Left ventricle myocardium superior (tissue), 1 donor: ENCODE measurements at regions not wholly inside any gene's neighbourhood (a gene's known extent, or its start where the extent isn't known, plus 50 kb on each side); places are given as distances from the start of the nearest gene placed in this dataset.

Experiments used
- ATAC-seq: fragments of 200-7000 bp; cut with Tn5 transposase; one replicate; pipeline ENCODE4 v1.9.1; 2020; ENCODE audit warnings: mild to moderate bottlenecking, moderate library complexity
- DNase-seq: peaks from one replicate; pipeline ENCODE4 v3.0.0-alpha.2; 2020
- intact Hi-C: fragments of 100-400 bp; cut with micrococcal nuclease; formaldehyde crosslinking; loops from one replicate; pipeline ENCODE4 v1.11.0; 2022
- donor health status: DM: no; HTN: yes; CAD: no; lungs with severe emphysema.

DNA sequence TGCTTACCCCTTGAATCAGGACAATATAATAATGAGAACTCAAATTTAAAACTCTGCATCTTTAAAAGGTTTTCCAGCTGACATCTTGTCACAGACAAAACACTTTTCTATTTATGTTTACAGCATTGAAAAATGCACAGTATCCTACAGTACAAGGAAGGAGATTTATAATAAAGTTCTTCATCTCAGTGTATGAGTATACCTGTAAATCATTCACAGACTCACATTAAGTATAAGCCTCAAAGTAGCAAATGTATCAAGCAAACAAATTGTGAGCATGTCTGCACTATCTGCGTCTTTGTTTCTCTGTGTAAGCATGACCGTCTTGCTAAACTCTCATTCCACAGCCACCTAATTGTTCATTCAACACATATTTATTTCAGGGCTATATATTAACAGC is 52.8 kb downstream of the PPP1R2C start:
- intact Hi-C loops, result no loop called here
- ATAC-seq, result no peak
- no peak for DNase-seq

DNA sequence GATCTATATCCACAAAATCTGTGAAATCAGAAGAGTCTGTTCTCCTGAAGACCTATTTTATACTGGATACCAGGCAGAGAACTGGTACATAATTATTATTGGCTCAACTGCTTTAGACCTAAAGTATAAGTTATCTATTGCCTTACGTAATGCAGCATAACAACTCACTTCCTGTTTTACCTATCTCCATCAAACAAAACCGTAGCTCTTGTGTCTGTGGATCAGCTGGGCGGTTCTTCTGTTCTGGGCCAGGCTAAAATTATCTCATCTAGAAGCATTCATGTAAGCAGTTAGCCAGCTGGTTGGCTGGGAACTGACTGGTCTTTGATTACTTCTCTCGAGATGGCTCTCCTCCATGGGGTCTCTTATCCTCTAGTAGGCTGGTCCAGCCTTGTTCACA is 57.8 kb downstream of the PPP1R2C start:
- ATAC-seq (no peak), DNase-seq (no peak)
- intact Hi-C loops, result no loop called here

DNA sequence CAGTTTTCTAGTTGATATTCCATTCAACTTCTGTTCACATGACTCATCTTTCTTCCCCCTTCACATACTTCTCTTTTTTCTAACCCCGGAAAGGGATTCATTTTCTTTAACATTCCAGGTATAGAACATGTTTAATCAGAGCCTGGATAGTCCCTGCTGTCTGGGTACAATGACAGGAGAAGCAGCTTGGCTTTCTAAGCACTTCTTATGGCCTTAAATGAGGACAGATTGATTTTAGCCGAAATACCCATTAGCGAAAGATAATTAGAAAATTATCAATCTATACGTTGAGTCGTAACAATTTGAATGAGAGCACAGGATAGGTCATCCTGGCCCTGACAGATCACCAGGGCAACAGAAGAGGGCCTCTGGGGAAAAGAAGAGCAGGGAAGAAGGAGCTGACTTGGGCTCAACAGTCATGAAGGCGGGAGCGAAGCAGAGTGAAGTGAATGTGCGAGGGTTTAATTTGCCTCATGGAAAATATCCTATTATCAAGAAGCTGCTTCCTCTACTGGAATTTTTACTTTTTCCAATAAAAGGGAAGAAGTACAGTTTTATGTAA is 62.2 kb downstream of the PPP1R2C start:
- no peak for ATAC-seq
- DNase-seq, result no peak
- intact Hi-C loops, result no loop called here

DNA sequence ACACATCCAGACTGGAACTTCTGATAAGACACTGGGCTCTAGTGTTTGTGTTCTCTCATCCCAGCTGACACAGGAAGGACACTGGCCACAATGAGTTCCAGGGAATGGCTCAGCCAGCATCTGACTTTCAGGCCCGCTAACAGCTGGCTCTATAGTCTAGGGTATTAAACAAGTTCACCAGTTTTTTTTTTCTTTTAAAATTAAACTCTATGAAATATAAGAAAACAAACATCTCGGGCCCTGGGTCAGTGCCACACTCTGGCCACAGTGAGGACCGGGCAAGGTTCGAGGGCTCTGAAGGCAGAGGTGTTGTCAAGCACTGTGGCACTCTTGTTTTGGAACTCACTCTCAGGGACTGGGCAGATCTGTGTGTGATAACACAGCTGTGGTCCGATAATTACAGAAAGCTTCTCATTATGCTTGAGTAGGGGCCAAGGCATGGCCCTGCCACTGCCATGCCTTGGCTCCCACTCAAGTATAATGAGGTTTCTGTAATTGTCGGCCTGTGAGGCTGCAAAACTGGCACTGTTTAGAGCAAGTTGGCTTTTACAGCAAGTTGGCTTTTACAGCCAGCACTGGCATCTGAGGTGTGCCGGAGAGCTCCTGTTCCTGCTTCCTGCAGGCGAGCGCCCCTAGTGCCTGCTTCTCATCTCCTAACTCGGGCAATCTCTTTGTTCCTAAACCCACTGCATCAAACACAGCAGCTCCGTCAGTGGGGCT is 62.8 kb downstream of the PPP1R2C start:
- intact Hi-C loops, result no loop called here
- ATAC-seq, result peak; percentile 43
- peak; percentile 39 for DNase-seq

DNA sequence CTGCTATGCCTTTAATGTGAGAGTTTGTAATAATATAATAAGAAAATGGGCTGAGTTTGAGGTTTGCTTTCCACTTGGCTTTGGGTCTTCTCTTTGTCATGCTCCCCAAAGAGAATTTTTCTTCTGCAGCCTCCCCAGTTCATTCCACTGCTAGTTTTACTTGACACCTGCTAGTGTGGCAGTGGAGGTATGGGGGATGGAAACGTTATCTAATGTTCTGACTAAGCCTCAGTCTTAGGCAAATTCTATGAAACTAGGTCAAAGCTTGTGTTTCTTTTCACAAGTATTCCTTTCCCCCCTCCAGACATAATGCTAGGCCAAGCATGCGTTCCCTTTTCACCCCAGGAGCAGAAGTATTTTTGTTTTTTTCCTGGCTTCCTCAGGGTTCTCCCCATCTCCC is 67.5 kb downstream of the PPP1R2C start:
- no peak for DNase-seq
- intact Hi-C loops, result no loop called here
- ATAC-seq, result no peak

DNA sequence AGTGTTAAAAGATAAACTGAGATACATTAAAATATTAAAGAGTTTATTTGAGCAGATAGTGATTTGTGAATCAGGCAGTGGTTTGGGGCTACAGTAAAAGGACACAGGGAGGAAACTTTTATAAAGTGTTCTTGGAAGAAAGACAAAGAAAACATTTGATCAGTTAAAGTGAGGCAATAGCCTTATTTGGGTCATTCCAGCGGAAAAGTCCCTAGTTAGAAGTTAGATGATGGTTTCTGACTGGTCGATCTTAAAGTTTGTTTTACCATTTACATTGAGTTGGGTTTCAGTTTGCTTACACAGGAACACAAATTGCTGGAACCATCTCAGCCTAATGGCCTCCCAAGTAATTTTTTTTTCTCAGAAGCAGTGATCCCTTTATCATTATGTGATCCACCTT is 69.7 kb downstream of the PPP1R2C start:
- DNase-seq (no peak), ATAC-seq (peak; percentile 45)
- intact Hi-C loops, result no loop called here

DNA sequence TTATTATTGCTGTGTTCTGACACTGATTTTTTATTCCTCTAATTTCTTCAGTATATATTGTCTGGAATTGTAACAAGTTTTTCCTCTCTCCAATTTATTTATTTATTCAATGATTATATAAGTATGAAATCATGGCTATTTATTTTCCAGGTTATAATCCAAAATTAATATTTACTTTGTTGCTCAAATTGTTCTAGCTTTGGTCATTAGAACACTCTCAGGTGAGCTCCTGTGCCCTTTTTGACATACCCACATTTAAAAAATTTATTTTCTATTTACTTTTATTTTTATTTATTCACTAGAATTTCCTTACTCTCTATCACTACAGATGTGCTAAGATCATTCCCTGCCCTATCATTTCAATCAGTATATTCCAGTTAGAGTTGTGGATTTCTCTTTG is 70.2 kb downstream of the PPP1R2C start:
- no peak for ATAC-seq
- no peak for DNase-seq
- intact Hi-C loops, result no loop called here

DNA sequence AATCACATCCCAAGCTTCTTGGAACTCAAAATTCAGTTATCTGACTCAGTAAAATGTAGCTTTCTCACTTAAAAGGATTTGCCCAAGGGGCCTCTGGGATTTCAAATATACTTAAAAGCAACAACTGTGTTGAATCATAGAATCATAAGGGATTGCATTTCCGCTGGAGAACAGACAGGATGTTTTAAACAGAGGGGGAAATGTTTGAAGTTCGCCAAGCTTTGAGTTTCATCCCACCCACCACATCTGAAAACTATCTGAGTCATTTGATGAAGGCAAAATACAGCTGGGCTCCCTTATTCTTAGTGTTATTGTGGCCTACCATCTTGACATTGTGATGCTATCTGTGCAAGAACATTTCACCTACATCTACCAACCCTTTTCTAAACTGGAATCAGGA is 73.5 kb downstream of the PPP1R2C start:
- intact Hi-C loops, result no loop called here
- DNase-seq, result no peak
- peak; percentile 33 for ATAC-seq

DNA sequence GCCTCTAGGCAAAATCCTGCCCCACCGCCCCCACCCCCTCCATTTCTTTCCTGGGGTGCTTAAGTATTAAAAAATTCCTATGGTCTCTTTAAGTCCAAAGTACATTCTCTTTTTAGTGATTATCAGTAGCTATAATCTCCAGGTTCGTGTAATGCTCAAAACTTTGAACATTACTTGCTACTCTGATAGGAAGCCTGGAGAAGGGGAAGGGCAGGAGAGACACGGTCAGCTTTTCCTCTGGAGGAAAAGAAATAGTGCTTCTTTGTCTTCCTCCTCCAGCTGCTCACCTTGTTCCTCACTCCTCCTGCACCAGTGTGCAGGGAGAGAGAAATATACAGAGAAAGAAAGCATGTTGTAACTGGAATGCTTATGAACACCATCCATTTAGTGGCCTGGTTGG is 80.4 kb downstream of the PPP1R2C start:
- no peak for DNase-seq
- intact Hi-C loops, result no loop called here

DNA sequence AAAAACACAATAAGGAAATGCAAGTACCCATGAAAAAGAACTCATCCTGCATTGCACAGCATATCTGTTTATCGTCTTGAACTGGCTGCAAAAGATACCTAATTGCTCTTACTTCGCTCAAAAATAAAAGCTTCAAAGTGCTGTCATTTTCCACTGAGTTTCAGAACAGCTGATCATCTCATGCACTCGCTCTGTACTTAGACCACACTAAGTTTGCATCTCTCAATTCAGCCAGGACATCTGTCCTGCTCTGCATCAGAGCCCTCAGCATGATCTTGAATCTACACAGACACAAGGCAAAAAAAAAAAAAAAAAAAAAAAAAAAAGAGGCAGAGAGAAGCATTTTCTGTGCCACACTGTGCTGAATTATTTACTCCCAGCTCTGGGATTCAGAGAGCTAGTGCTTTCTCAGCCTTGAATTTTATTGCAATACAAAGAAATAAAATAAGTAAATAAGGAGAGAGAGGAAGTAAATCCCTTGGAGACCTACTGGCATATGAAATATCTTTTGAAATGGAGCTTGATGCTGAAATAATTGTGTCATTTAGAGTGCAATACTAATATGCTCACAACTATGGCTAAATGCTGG is 81.3 kb downstream of the PPP1R2C start:
- ATAC-seq (no peak), DNase-seq (no peak)
- intact Hi-C loops, result no loop called here

More for the DNA sequence above, 80.4 kb downstream of the PPP1R2C start:
- no peak for ATAC-seq

DNA sequence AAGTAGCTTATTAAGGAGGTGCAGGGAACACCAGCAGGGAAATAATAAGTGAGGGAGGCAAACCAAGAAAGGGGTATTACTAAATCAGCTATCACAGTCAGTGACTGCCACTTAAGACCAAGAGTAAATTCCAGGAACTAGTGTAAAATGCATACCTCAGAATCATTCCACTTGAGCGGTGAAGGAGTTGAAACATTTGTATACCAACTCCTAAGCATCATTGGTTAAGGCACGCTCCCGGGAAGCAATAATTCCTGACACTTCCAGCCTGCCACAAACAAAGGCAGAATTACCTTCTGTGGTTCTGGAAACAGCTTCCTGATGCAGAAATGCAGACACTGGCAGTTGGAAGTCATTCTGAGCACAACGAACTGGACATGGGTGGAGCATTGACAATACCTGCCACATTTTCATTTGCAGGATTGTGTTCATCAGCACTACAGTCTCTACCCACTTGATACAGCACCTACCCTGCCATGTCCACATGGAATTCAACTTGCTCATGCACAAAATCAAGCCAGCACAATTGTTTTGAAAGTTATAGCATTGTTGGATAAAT is 82.1 kb downstream of the PPP1R2C start:
- DNase-seq (no peak), ATAC-seq (no peak)
- intact Hi-C loops, result no loop called here

DNA sequence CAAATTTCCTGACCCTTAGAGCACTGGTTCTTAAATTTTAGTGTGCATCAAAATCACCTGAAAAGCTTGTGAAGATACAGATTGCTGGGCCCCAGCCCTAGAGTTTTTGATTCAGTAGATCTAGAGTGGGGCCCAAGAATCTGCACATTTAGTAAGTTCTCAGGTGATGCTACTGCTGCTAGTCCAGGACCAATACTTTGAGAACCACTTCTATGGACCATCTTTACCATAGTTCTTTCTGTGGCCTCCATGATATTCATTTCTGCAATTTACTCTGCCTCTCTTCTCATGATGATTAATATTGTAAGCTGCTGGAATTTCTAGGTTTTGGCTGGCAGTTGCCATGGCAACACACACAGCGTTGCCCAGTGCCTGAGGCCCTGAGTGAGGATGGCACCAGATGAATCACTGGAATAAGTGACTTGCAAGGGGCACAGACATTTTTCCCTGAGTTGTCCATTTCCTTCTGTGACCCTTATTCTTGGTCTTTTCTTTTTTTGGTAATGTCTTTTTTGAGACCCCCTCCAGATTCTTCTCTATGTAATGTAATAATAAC is 83.6 kb downstream of the PPP1R2C start:
- ATAC-seq (no peak), DNase-seq (no peak)
- intact Hi-C loops, result no loop called here

DNA sequence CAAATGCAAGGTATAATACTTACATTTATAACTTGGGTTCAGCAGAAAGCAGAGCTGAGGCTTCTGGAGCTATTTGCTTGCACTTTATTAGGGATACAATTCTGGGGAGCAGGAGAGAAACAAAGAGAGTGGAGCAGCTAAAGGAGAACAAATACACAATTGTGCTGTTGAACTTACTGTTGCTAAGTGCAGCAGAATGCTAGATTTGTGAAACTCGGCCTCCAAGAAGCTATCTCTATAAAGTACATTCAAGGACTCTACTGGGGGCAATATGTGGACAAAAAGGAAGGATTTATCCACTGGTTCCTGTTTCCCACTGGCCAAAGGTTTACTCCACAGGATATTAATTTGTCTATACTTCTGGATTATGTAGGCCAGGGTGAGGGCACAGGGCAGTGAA is 86.8 kb downstream of the PPP1R2C start:
- DNase-seq, result no peak
- intact Hi-C loops, result no loop called here
- no peak for ATAC-seq

DNA sequence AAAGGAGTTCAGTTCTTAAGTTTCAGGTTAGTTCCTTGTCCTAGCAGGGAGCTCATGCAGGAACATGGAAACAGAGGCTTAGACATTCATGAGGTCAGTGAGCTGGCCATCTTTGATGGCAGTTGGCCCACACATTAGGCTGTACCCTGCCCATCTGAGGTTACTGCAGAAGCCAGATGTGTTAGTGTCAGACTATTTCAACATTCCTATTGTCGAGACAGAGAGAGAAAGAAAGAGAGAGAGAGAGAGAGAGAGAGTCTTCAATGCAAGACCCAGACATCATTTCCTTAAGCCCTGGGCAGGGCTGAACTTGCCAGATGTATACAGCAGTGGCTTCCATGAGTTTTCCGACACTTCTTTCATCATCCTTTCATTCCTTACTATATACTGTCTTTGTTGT is 91.3 kb downstream of the PPP1R2C start:
- ATAC-seq (no peak), DNase-seq (no peak)
- intact Hi-C loops, result no loop called here

DNA sequence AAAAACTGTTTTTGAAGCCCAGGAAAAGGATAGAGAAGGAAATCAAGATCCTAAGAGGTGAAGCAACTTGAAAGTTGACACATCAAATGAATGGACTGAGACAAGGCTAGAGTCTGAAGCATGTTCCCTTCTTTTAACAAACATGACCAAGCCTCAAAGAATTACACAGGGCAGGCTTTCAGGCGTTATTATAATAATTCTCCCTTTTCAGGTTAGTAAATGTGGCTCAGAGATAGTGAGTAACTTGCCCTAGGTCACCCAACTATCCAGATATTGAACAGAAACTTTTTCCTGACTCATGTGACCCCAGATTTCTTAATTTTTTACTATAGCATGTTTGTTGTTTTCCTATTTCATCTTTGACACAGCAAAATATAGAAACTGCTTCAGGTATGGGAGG is 91.7 kb downstream of the PPP1R2C start:
- DNase-seq, result no peak
- no peak for ATAC-seq
- intact Hi-C loops, result no loop called here

DNA sequence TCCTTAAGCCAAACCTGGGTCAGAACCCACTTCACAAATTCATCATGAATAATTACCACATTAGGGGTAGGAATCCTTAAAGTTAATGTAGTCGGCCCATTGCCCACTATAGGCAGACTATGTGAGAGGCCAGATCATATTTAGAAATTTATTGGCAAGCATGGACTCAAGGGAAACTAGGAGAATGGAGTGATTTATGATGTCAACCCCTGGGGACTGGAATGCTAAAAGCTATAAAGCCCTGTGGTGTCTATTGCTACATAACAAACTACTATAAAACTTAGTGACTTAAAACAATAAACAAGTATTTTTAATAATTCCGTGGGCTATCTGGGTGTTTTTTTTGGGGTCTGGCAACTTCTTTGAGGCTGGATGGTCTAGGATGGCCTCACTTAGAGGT is 93.9 kb downstream of the PPP1R2C start:
- no peak for DNase-seq
- ATAC-seq, result no peak
- intact Hi-C loops, result no loop called here

DNA sequence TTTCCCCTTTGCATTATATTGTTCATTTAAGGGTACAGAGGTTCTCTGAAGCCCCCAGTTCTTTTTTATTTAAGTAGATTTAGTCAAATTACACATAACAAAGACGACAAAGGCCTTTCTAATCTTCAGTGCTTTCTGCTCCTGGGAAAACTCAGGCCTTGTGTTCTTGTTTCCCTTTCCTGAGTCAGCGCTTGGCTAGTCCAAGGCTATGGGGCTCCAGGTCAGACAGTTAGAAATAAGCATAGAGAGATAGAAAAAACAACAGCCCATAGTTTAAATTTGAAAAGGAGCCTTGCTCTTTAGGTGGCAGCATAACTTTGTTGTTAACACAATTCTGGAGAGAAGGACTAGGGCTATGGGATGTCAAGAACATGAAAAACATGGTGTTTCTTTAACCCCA is 97.3 kb downstream of the PPP1R2C start:
- DNase-seq, result no peak
- peak; percentile 24 for ATAC-seq
- intact Hi-C loops, result no loop called here

DNA sequence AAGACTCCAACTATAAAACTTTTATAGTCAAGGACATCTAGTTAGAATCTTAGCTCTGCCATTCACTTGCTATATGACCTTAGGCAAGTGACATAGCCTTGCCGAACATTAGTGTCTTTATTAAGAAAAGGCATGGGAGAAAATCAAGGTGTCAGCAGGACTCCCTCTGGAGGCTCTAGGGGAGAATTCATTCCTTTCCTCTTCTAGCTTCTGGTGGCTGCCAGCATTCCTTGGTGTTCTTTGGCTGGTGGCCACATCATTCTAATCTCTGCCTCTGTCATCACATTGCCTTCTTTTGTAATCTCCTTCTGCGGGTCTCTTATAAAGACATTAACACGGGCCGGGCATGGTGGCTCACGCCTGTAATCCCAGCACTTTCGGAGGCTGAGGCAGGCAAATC is 99.8 kb downstream of the PPP1R2C start:
- ATAC-seq, result no peak
- intact Hi-C loops, result no loop called here

DNA sequence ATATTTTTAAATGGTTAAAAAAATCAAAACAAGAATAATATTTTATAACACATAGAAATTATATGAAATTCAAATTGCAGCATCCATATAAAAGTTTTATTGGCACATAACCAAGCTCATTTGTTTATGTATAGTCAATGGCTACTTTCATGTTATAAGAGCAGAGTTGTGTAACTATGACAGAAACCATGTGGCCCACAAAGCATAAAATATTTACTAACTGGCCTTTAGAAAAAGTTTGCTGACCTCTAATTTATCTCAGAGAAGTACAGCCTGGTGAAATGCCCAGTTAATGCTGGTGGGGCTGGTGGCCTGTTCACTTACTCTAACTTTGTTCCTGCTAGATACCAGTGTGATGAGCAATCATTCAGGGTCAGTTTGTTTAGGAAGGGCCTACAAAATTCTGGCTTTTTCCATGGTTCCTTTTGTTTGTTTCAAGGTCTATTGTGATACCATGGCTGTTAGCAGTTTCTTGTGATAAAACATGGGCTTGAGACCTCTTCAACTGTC is 104.6 kb downstream of the PPP1R2C start:
- DNase-seq, result no peak
- ATAC-seq, result no peak
- intact Hi-C loops, result no loop called here

More for the DNA sequence above, 99.8 kb downstream of the PPP1R2C start:
- DNase-seq, result no peak

DNA sequence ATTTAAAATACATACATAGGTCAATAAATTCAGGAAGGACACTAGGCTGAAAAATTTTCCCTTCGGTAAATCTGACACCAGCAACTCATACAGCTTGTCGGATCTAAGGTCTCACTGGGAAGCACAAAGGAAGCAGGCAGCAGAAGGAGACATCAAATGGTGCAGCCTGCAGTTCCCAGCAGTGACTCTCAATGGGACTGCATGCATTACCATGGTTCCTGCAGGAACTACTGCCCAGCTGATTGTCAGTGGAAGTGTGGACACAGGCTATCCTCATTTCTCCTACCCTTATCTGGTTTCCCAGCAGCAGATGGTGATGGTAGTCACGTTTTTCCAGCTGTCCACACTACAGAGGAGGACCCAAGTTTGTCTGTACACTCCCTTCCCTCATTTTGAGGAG is 113.3 kb downstream of the PPP1R2C start:
- DNase-seq (no peak), ATAC-seq (no peak)
- intact Hi-C loops, result no loop called here
